ENCODE measurements at regions not wholly inside any gene's neighbourhood (a gene's known extent, or its start where the extent isn't known, plus 50 kb on each side); places are given as distances from the start of the nearest gene placed in this dataset.

- DNase-seq: peak; percentile 88
These were observed 565.7 kb downstream of the EFNB2 start for GRCh38 chr13:105969761-105970160.

- no peak for DNase-seq
These were observed 569.6 kb downstream of the EFNB2 start for GRCh38 chr13:105965910-105966309.

GRCh38 chr13:105962080-105962479 is 573.4 kb downstream of the EFNB2 start:
- DNase-seq: no peak

GRCh38 chr13:105961438-105961837 is 574.0 kb downstream of the EFNB2 start:
- no peak for DNase-seq

- DNase-seq: no peak
These were observed 575.1 kb downstream of the EFNB2 start for GRCh38 chr13:105960326-105960725.

- DNase-seq: no peak
These were observed 575.6 kb downstream of the EFNB2 start for GRCh38 chr13:105959876-105960275.

- no peak for DNase-seq
These were observed 577.6 kb downstream of the EFNB2 start for GRCh38 chr13:105957769-105958438.

- DNase-seq: no peak
These were observed 578.5 kb downstream of the EFNB2 start for GRCh38 chr13:105956921-105957320.

- no peak for DNase-seq
These were observed 582.5 kb downstream of the EFNB2 start for GRCh38 chr13:105952973-105953290.

- DNase-seq: no peak
These were observed 583.1 kb downstream of the EFNB2 start for GRCh38 chr13:105952233-105952972.

GRCh38 chr13:105948143-105948542 is 587.3 kb downstream of the EFNB2 start:
- no peak for DNase-seq

- peak; percentile 19 for DNase-seq
These were observed 594.6 kb downstream of the EFNB2 start for GRCh38 chr13:105940882-105941281.

- DNase-seq: no peak
These were observed 598.0 kb downstream of the EFNB2 start for GRCh38 chr13:105937451-105937850.

- peak; percentile 90 for DNase-seq
These were observed 598.6 kb downstream of the EFNB2 start for GRCh38 chr13:105936816-105937215.

GRCh38 chr13:105929505-105929904 is 606.0 kb downstream of the EFNB2 start:
- DNase-seq: no peak

GRCh38 chr13:105928901-105929300 is 606.6 kb downstream of the EFNB2 start:
- peak; percentile 36 for DNase-seq

GRCh38 chr13:105928048-105928447 is 607.4 kb downstream of the EFNB2 start:
- DNase-seq: no peak

GRCh38 chr13:105925496-105925895 is 610.0 kb downstream of the EFNB2 start:
- peak; percentile 85 for DNase-seq

GRCh38 chr13:105921711-105922110 is 613.8 kb downstream of the EFNB2 start:
- no peak for DNase-seq

- peak; percentile 64 for DNase-seq
These were observed 615.1 kb downstream of the EFNB2 start for GRCh38 chr13:105920370-105920769.

GRCh38 chr13:105918842-105919741 is 616.4 kb downstream of the EFNB2 start:
- peak; percentile 69 for DNase-seq

GRCh38 chr13:105915146-105915850 is 620.2 kb downstream of the EFNB2 start:
- DNase-seq: no peak
